NK-92 treated with Interleukin-12 subunit alpha and Interleukin-12 subunit beta, amount 100 ng/mL, for 24 hours (cell line): ENCODE measurements at regions not wholly inside any gene's neighbourhood (a gene's known extent, or its start where the extent isn't known, plus 50 kb on each side); places are given as distances from the start of the nearest gene placed in this dataset.

Experiments
- DNase-seq: peaks from one replicate; lab custom pipeline; 2025; lab: John Stamatoyannopoulos, UW

- DNase-seq = no peak
These were observed 283.5 kb upstream of the TANK start for GRCh38 chr2:160876765-160877164.

GRCh38 chr2:160878618-160879017 lies 281.6 kb upstream of the TANK start:
- no peak for DNase-seq

- DNase-seq = no peak
These were observed 277.3 kb upstream of the TANK start for GRCh38 chr2:160882906-160883305.

- no peak for DNase-seq
These were observed 276.2 kb upstream of the TANK start for GRCh38 chr2:160884056-160884455.

GRCh38 chr2:160889439-160890170 lies 270.6 kb upstream of the TANK start:
- no peak for DNase-seq

GRCh38 chr2:160890667-160891352 lies 269.4 kb upstream of the TANK start:
- no peak for DNase-seq

- DNase-seq = no peak
These were observed 268.9 kb upstream of the TANK start for GRCh38 chr2:160891353-160891740.

GRCh38 chr2:160892204-160892603 lies 268.0 kb upstream of the TANK start:
- no peak for DNase-seq

GRCh38 chr2:160893581-160893980 lies 266.6 kb upstream of the TANK start:
- DNase-seq = no peak

- no peak for DNase-seq
These were observed 261.5 kb upstream of the TANK start for GRCh38 chr2:160898581-160899307.

GRCh38 chr2:160901613-160902012 lies 258.6 kb upstream of the TANK start:
- no peak for DNase-seq

- no peak for DNase-seq
These were observed 254.4 kb upstream of the TANK start for GRCh38 chr2:160905862-160906261.

- DNase-seq = no peak
These were observed 253.3 kb upstream of the TANK start for GRCh38 chr2:160906878-160907277.

GRCh38 chr2:160907738-160908137 lies 252.5 kb upstream of the TANK start:
- no peak for DNase-seq

- DNase-seq = no peak
These were observed 252.1 kb upstream of the TANK start for GRCh38 chr2:160908157-160908556.

- DNase-seq = no peak
These were observed 250.4 kb upstream of the TANK start for GRCh38 chr2:160909781-160910242.

GRCh38 chr2:160910681-160911080 lies 249.5 kb upstream of the TANK start:
- DNase-seq = no peak

- DNase-seq = no peak
These were observed 249.0 kb upstream of the TANK start for GRCh38 chr2:160911258-160911657.

GRCh38 chr2:160912276-160912675 lies 248.0 kb upstream of the TANK start:
- DNase-seq = no peak

GRCh38 chr2:160913323-160913722 lies 246.9 kb upstream of the TANK start:
- DNase-seq = no peak

- DNase-seq = no peak
These were observed 246.0 kb upstream of the TANK start for GRCh38 chr2:160914217-160914616.

GRCh38 chr2:160916300-160916699 lies 243.9 kb upstream of the TANK start:
- DNase-seq = no peak

GRCh38 chr2:160917850-160918249 lies 242.4 kb upstream of the TANK start:
- no peak for DNase-seq
